ENCODE measurements at regions not wholly inside any gene's neighbourhood (a gene's known extent, or its start where the extent isn't known, plus 50 kb on each side); places are given as distances from the start of the nearest gene placed in this dataset.

DNA sequence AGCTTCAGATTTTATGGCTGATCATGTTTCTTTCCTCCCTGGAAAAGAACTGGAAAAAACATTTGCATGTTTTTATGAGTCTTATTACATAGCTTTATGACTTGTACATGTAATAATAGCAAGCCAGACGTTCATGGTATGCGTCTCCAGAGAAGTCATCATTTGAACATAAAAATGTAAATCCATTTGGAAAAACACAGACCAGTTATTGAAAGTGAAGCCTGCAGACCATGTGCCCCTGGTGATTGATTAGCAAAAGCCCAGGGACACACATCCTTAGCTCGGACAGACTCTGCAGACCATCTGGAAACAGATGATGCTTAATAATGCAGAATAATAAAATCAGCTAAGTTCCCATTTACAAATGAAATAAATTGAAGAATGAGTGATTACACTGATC, 283.1 kb downstream of the TDRD15 start:
- intact Hi-C loops (cut with DNase I) = no loop called here
- Histone ChIP-seq H3K4me1 (no peaks in the 10 kb centered on the region), H3K9me3 (no peaks in the 10 kb centered on the region), H3K36me3 (no peaks in the 10 kb centered on the region), H3K27ac (no peak overlapping the region), H3K27me3 (no peaks in the 10 kb centered on the region), H3K4me3 (no peak overlapping the region)
- TF ChIP-seq, protein P1, sequence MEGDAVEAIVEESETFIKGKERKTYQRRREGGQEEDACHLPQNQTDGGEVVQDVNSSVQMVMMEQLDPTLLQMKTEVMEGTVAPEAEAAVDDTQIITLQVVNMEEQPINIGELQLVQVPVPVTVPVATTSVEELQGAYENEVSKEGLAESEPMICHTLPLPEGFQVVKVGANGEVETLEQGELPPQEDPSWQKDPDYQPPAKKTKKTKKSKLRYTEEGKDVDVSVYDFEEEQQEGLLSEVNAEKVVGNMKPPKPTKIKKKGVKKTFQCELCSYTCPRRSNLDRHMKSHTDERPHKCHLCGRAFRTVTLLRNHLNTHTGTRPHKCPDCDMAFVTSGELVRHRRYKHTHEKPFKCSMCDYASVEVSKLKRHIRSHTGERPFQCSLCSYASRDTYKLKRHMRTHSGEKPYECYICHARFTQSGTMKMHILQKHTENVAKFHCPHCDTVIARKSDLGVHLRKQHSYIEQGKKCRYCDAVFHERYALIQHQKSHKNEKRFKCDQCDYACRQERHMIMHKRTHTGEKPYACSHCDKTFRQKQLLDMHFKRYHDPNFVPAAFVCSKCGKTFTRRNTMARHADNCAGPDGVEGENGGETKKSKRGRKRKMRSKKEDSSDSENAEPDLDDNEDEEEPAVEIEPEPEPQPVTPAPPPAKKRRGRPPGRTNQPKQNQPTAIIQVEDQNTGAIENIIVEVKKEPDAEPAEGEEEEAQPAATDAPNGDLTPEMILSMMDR (IDR thresholded peaks at IDR 0.05) = no peak
- no peak for TF ChIP-seq POLR2AphosphoS5 (IDR thresholded peaks at IDR 0.05; ENCODE audit: insufficient read depth in 1 of 2, low read depth in 1 of 2)
- TF ChIP-seq POLR2A (IDR thresholded peaks at IDR 0.05) = no peak
- no peak for DNase-seq (ENCODE audit: extremely low spot score in 2 of 2)

DNA sequence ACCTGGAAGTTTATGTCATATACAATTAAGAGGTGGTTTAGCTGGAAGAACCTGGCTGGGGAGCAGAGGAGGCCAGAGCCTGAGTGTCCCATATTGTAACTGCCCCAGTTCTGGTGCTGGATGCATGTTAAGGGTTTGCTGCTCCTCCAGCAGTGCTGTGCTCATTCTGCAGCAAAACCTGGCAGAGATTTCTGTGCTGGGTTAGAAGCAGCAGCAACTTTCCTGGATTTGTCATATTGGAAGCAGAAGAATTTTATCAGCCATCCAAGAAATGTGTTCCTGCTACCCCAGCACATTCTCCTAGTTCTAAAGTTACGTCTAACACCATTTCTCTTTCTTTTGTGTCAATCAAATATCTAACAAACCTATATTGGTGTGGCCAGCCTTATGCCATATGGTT, 284.1 kb downstream of the TDRD15 start:
- no peak for DNase-seq (ENCODE audit: extremely low spot score in 2 of 2)
- TF ChIP-seq POLR2A (IDR thresholded peaks at IDR 0.05) (no peak), POLR2AphosphoS5 (IDR thresholded peaks at IDR 0.05; ENCODE audit: insufficient read depth in 1 of 2, low read depth in 1 of 2) (no peak)
- TF ChIP-seq, protein P1 (IDR thresholded peaks at IDR 0.05) = no peak
- Histone ChIP-seq H3K27me3 (no peaks in the 10 kb centered on the region), H3K4me1 (no peaks in the 10 kb centered on the region), H3K4me3 (no peak overlapping the region), H3K9me3 (no peaks in the 10 kb centered on the region), H3K36me3 (no peaks in the 10 kb centered on the region), H3K27ac (no peak overlapping the region)
- intact Hi-C loops (cut with DNase I) = no loop called here

DNA sequence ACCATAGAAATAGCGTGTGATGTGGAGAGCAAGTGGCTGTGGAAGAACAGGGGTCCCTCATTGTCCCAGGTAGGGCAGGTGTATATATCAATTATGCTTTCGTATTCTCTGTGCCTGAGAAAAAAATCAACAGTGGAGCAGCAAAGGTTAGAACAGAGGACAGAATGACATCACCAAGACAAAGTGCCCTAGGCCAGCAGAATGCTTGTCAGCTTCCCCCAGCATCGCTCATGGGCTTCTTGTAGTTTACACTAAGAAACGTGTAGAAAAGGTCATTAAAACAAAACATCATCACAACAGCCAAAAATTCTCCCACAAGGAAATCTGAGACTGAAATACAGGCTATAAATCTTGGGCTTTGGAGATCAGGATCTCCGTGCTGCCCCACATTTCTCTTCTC, 288.0 kb downstream of the TDRD15 start:
- Histone ChIP-seq H3K4me3 (no peak overlapping the region), H3K9me3 (no peaks in the 10 kb centered on the region), H3K36me3 (no peaks in the 10 kb centered on the region), H3K27me3 (no peaks in the 10 kb centered on the region), H3K27ac (no peak overlapping the region), H3K4me1 (no peaks in the 10 kb centered on the region)
- TF ChIP-seq, protein P1 (IDR thresholded peaks at IDR 0.05) = no peak
- TF ChIP-seq POLR2A (IDR thresholded peaks at IDR 0.05) (no peak), POLR2AphosphoS5 (IDR thresholded peaks at IDR 0.05; ENCODE audit: insufficient read depth in 1 of 2, low read depth in 1 of 2) (no peak)
- intact Hi-C loops (cut with DNase I) = no loop called here
- no peak for DNase-seq (ENCODE audit: extremely low spot score in 2 of 2)

GRCh38 chr2:21412944-21413443, 289.2 kb downstream of the TDRD15 start:
- Histone ChIP-seq H3K4me1 (no peaks in the 10 kb centered on the region), H3K27ac (no peak overlapping the region), H3K4me3 (no peak overlapping the region), H3K36me3 (no peaks in the 10 kb centered on the region), H3K9me3 (no peaks in the 10 kb centered on the region), H3K27me3 (no peaks in the 10 kb centered on the region)
- TF ChIP-seq POLR2AphosphoS5 (IDR thresholded peaks at IDR 0.05; ENCODE audit: insufficient read depth in 1 of 2, low read depth in 1 of 2) (no peak), POLR2A (IDR thresholded peaks at IDR 0.05) (no peak)
- TF ChIP-seq, protein P1 (IDR thresholded peaks at IDR 0.05) = no peak
- no peak for DNase-seq (ENCODE audit: extremely low spot score in 2 of 2)
- intact Hi-C loops (cut with DNase I) = no loop called here

DNA sequence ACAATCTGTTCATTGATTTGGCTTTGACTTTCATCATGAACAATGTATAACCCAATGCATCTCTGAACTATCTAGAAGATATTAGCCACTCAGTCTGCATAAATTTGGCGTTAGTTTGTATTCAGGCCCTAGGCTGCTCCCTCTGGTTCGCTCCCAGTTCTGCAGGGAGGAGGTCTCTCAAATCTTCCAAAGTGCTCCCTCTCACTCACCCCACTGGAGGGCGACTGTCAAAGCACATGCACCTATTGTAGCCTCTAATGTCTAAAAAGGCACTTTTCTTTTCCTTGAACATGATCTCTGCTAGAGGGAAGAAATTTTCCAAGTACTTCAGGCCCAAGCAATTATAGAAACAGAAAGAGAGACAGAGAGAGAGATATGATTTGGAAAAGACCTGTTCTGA, 291.5 kb downstream of the TDRD15 start:
- no peaks in the 10 kb centered on the region for H3K9me3 ChIP-seq
- H3K4me3 ChIP-seq = no peak overlapping the region
- H3K27ac ChIP-seq = no peak overlapping the region
- TF ChIP-seq, protein P1 (IDR thresholded peaks at IDR 0.05) = no peak
- TF ChIP-seq POLR2AphosphoS5 (IDR thresholded peaks at IDR 0.05; ENCODE audit: insufficient read depth in 1 of 2, low read depth in 1 of 2) = no peak
- TF ChIP-seq POLR2A (IDR thresholded peaks at IDR 0.05) = no peak
- H3K27me3 ChIP-seq = no peaks in the 10 kb centered on the region
- DNase-seq (ENCODE audit: extremely low spot score in 2 of 2) = no peak
- H3K4me1 ChIP-seq = no peaks in the 10 kb centered on the region
- intact Hi-C loops (cut with DNase I) = no loop called here
- no peaks in the 10 kb centered on the region for H3K36me3 ChIP-seq

All from vagina (tissue), 2 donors.